ENCODE measurements at regions not wholly inside any gene's neighbourhood (a gene's known extent, or its start where the extent isn't known, plus 50 kb on each side); places are given as distances from the start of the nearest gene placed in this dataset.

- Mint-ChIP-seq H3K27me3 (peaks cover 4% of the 10 kb centered on the region), H3K4me3 (no peak overlapping the region), H3K9me3 (peaks cover 0 to 5% (median 0%) of the 10 kb centered on the region in 7 donors), H3K4me1 (no peaks in the 10 kb centered on the region), H3K27ac (no peak overlapping the region), H3K36me3 (no peaks in the 10 kb centered on the region)
- Histone ChIP-seq H3K4me1 (ENCODE audit: control insufficient read depth, insufficient read depth, low read length, poor library complexity, severe bottlenecking) (no peaks in the 10 kb centered on the region), H3K9me3 (ENCODE audit: control insufficient read depth in 2 of 2, low read length in 2 of 2) (no peaks in the 10 kb centered on the region), H3K36me3 (ENCODE audit: control insufficient read depth, insufficient read depth, low read length) (no peaks in the 10 kb centered on the region), H3K27me3 (ENCODE audit: control insufficient read depth, insufficient read depth, low read length) (no peaks in the 10 kb centered on the region), H3K27ac (ENCODE audit: insufficient read depth, low read length, poor library complexity, severe bottlenecking) (no peak overlapping the region), H3K4me3 (ENCODE audit: low read depth, low read length) (no peak overlapping the region)
- no peak for DNase-seq
- ATAC-seq (ENCODE audit: low read depth in 2 of 2), result no peak
Measured at GRCh38 chr4:128363966-128364365, 76.4 kb upstream of the PGRMC2 start.

- no peak overlapping the region for H3K4me3 Mint-ChIP-seq
- Histone ChIP-seq H3K27me3 (ENCODE audit: control insufficient read depth, insufficient read depth, low read length) (no peaks in the 10 kb centered on the region), H3K36me3 (ENCODE audit: control insufficient read depth, insufficient read depth, low read length) (no peaks in the 10 kb centered on the region), H3K9me3 (ENCODE audit: control insufficient read depth in 2 of 2, low read length in 2 of 2) (no peaks in the 10 kb centered on the region), H3K27ac (ENCODE audit: insufficient read depth, low read length, poor library complexity, severe bottlenecking) (no peak overlapping the region), H3K4me3 (ENCODE audit: low read depth, low read length) (no peak overlapping the region), H3K4me1 (ENCODE audit: control insufficient read depth, insufficient read depth, low read length, poor library complexity, severe bottlenecking) (no peaks in the 10 kb centered on the region)
- peaks cover 0 to 4% (median 0%) of the 10 kb centered on the region in 7 donors for H3K9me3 Mint-ChIP-seq
- H3K36me3 Mint-ChIP-seq, result no peaks in the 10 kb centered on the region
- H3K27me3 Mint-ChIP-seq, result peaks cover 4% of the 10 kb centered on the region
- H3K27ac Mint-ChIP-seq, result no peak overlapping the region
- ATAC-seq (ENCODE audit: low read depth in 2 of 2) (no peak), DNase-seq (no peak)
- no peaks in the 10 kb centered on the region for H3K4me1 Mint-ChIP-seq
Measured at GRCh38 chr4:128362760-128363159, 75.1 kb upstream of the PGRMC2 start.

GRCh38 chr4:128359422-128359821 is 71.8 kb upstream of the PGRMC2 start:
- no peak overlapping the region for H3K4me3 ChIP-seq (ENCODE audit: low read depth, low read length)
- Mint-ChIP-seq H3K27ac (no peak overlapping the region), H3K4me1 (no peaks in the 10 kb centered on the region), H3K9me3 (no peaks in the 10 kb centered on the region), H3K27me3 (no peaks in the 10 kb centered on the region), H3K4me3 (no peak overlapping the region), H3K36me3 (no peaks in the 10 kb centered on the region)
- no peaks in the 10 kb centered on the region for H3K27me3 ChIP-seq (ENCODE audit: control insufficient read depth, insufficient read depth, low read length)
- no peak for DNase-seq
- H3K36me3 ChIP-seq (ENCODE audit: control insufficient read depth, insufficient read depth, low read length), result no peaks in the 10 kb centered on the region
- H3K4me1 ChIP-seq (ENCODE audit: control insufficient read depth, insufficient read depth, low read length, poor library complexity, severe bottlenecking), result no peaks in the 10 kb centered on the region
- H3K9me3 ChIP-seq (ENCODE audit: control insufficient read depth in 2 of 2, low read length in 2 of 2), result no peaks in the 10 kb centered on the region
- ATAC-seq (ENCODE audit: low read depth in 2 of 2), result no peak
- H3K27ac ChIP-seq (ENCODE audit: insufficient read depth, low read length, poor library complexity, severe bottlenecking), result no peak overlapping the region

- Mint-ChIP-seq H3K27me3 (no peaks in the 10 kb centered on the region), H3K4me1 (no peaks in the 10 kb centered on the region), H3K36me3 (no peaks in the 10 kb centered on the region), H3K9me3 (no peaks in the 10 kb centered on the region), H3K4me3 (no peak overlapping the region), H3K27ac (no peak overlapping the region)
- H3K9me3 ChIP-seq (ENCODE audit: control insufficient read depth in 2 of 2, low read length in 2 of 2), result no peaks in the 10 kb centered on the region
- DNase-seq, result no peak
- H3K36me3 ChIP-seq (ENCODE audit: control insufficient read depth, insufficient read depth, low read length), result no peaks in the 10 kb centered on the region
- H3K4me1 ChIP-seq (ENCODE audit: control insufficient read depth, insufficient read depth, low read length, poor library complexity, severe bottlenecking), result no peaks in the 10 kb centered on the region
- ATAC-seq (ENCODE audit: low read depth in 2 of 2), result no peak
- H3K27me3 ChIP-seq (ENCODE audit: control insufficient read depth, insufficient read depth, low read length), result no peaks in the 10 kb centered on the region
- no peak overlapping the region for H3K27ac ChIP-seq (ENCODE audit: insufficient read depth, low read length, poor library complexity, severe bottlenecking)
- H3K4me3 ChIP-seq (ENCODE audit: low read depth, low read length), result no peak overlapping the region
Measured at GRCh38 chr4:128358913-128359279, 71.3 kb upstream of the PGRMC2 start.

- Mint-ChIP-seq H3K27me3 (no peaks in the 10 kb centered on the region), H3K9me3 (no peaks in the 10 kb centered on the region), H3K4me1 (no peaks in the 10 kb centered on the region), H3K36me3 (no peaks in the 10 kb centered on the region), H3K27ac (no peak overlapping the region), H3K4me3 (no peak overlapping the region)
- Histone ChIP-seq H3K27ac (ENCODE audit: insufficient read depth, low read length, poor library complexity, severe bottlenecking) (no peak overlapping the region), H3K36me3 (ENCODE audit: control insufficient read depth, insufficient read depth, low read length) (no peaks in the 10 kb centered on the region), H3K27me3 (ENCODE audit: control insufficient read depth, insufficient read depth, low read length) (no peaks in the 10 kb centered on the region), H3K9me3 (ENCODE audit: control insufficient read depth in 2 of 2, low read length in 2 of 2) (no peaks in the 10 kb centered on the region), H3K4me1 (ENCODE audit: control insufficient read depth, insufficient read depth, low read length, poor library complexity, severe bottlenecking) (no peaks in the 10 kb centered on the region), H3K4me3 (ENCODE audit: low read depth, low read length) (no peak overlapping the region)
- DNase-seq (no peak), ATAC-seq (ENCODE audit: low read depth in 2 of 2) (no peak)
Measured at GRCh38 chr4:128358231-128358912, 70.8 kb upstream of the PGRMC2 start.

GRCh38 chr4:128357286-128357685 is 69.7 kb upstream of the PGRMC2 start:
- H3K27ac ChIP-seq (ENCODE audit: insufficient read depth, low read length, poor library complexity, severe bottlenecking), result no peak overlapping the region
- H3K36me3 ChIP-seq (ENCODE audit: control insufficient read depth, insufficient read depth, low read length), result no peaks in the 10 kb centered on the region
- no peaks in the 10 kb centered on the region for H3K4me1 ChIP-seq (ENCODE audit: control insufficient read depth, insufficient read depth, low read length, poor library complexity, severe bottlenecking)
- Mint-ChIP-seq H3K36me3 (no peaks in the 10 kb centered on the region), H3K27ac (no peak overlapping the region), H3K4me1 (no peaks in the 10 kb centered on the region), H3K9me3 (no peaks in the 10 kb centered on the region), H3K4me3 (no peak overlapping the region), H3K27me3 (no peaks in the 10 kb centered on the region)
- DNase-seq (no peak), ATAC-seq (ENCODE audit: low read depth in 2 of 2) (no peak)
- no peaks in the 10 kb centered on the region for H3K9me3 ChIP-seq (ENCODE audit: control insufficient read depth in 2 of 2, low read length in 2 of 2)
- no peak overlapping the region for H3K4me3 ChIP-seq (ENCODE audit: low read depth, low read length)
- no peaks in the 10 kb centered on the region for H3K27me3 ChIP-seq (ENCODE audit: control insufficient read depth, insufficient read depth, low read length)

GRCh38 chr4:128355305-128355704 is 67.7 kb upstream of the PGRMC2 start:
- H3K27me3 ChIP-seq (ENCODE audit: control insufficient read depth, insufficient read depth, low read length), result no peaks in the 10 kb centered on the region
- Mint-ChIP-seq H3K9me3 (peaks cover 0 to 2% (median 0%) of the 10 kb centered on the region in 7 donors), H3K4me3 (no peak overlapping the region), H3K4me1 (no peaks in the 10 kb centered on the region), H3K27me3 (no peaks in the 10 kb centered on the region), H3K27ac (no peak overlapping the region), H3K36me3 (no peaks in the 10 kb centered on the region)
- DNase-seq (no peak), ATAC-seq (ENCODE audit: low read depth in 2 of 2) (no peak)
- H3K27ac ChIP-seq (ENCODE audit: insufficient read depth, low read length, poor library complexity, severe bottlenecking), result no peak overlapping the region
- H3K4me3 ChIP-seq (ENCODE audit: low read depth, low read length), result no peak overlapping the region
- H3K9me3 ChIP-seq (ENCODE audit: control insufficient read depth in 2 of 2, low read length in 2 of 2), result no peaks in the 10 kb centered on the region
- H3K36me3 ChIP-seq (ENCODE audit: control insufficient read depth, insufficient read depth, low read length), result no peaks in the 10 kb centered on the region
- no peaks in the 10 kb centered on the region for H3K4me1 ChIP-seq (ENCODE audit: control insufficient read depth, insufficient read depth, low read length, poor library complexity, severe bottlenecking)

- DNase-seq (no peak), ATAC-seq (ENCODE audit: low read depth in 2 of 2) (no peak)
- no peaks in the 10 kb centered on the region for H3K9me3 ChIP-seq (ENCODE audit: control insufficient read depth in 2 of 2, low read length in 2 of 2)
- no peak overlapping the region for H3K27ac ChIP-seq (ENCODE audit: insufficient read depth, low read length, poor library complexity, severe bottlenecking)
- no peak overlapping the region for H3K4me3 Mint-ChIP-seq
- H3K27me3 Mint-ChIP-seq, result no peaks in the 10 kb centered on the region
- H3K27me3 ChIP-seq (ENCODE audit: control insufficient read depth, insufficient read depth, low read length), result no peaks in the 10 kb centered on the region
- H3K36me3 Mint-ChIP-seq, result no peaks in the 10 kb centered on the region
- no peaks in the 10 kb centered on the region for H3K36me3 ChIP-seq (ENCODE audit: control insufficient read depth, insufficient read depth, low read length)
- no peak overlapping the region for H3K4me3 ChIP-seq (ENCODE audit: low read depth, low read length)
- no peaks in the 10 kb centered on the region for H3K4me1 ChIP-seq (ENCODE audit: control insufficient read depth, insufficient read depth, low read length, poor library complexity, severe bottlenecking)
- H3K9me3 Mint-ChIP-seq, result peaks cover 0 to 2% (median 0%) of the 10 kb centered on the region in 7 donors
- H3K4me1 Mint-ChIP-seq, result no peaks in the 10 kb centered on the region
- no peak overlapping the region for H3K27ac Mint-ChIP-seq
Measured at GRCh38 chr4:128354205-128354821, 66.7 kb upstream of the PGRMC2 start.

All from CD4-positive, CD25-positive, alpha-beta regulatory T cell (primary cell).